Middle frontal gyrus (tissue), 1 donor: ENCODE measurements at regions not wholly inside any gene's neighbourhood (a gene's known extent, or its start where the extent isn't known, plus 50 kb on each side); places are given as distances from the start of the nearest gene placed in this dataset.
"Not testable (repeated sequence)": the region's sequence is repeated elsewhere in the genome, so short reads cannot be mapped to it uniquely, and the experiment has no call there.

ENCODE experiments used
- DNase-seq: peaks from one replicate; pipeline ENCODE4 v3.0.0-alpha.2; 2015; ENCODE audit warnings: low spot score; ENCODE audit errors: extremely low spot score

DNA sequence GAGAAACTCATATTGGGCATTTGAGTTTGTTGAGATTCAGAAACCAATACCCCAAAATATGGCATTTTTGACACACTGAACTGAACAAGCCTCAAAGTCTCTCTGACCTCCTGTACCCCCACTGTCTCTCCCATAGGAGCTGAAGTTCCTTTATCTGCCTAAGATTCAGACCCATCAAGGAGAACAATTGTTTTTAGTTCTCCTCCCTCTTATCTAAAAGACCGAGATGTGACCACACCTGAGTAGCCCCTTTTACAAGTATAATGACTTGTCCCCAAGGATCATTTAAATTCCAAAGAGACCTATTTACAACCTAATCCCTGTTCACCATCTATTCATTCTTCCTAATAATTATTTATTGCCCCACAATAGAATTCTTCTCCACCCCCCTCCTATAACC is 122.1 kb upstream of the PLAAT1 start:
- no peak for DNase-seq

DNA sequence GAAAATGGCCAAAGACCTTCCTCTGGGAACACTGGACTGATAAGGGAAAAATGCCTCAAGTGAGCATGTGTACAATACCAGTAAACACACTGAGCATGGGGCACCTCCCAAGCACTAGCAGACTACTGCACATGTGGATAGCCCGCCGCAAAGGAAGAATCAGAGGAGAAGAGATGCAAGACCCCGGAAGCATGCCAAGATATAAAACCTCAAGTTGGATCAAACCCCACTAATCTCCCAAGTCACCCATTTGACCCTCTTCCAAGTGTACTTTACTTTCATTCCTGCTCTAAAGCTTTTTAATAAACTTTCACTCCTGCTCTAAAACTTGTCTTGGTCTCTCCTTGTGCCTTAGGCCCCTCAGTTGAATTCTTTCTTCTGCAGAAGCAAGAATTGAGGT is 121.1 kb upstream of the PLAAT1 start:
- DNase-seq = no peak

DNA sequence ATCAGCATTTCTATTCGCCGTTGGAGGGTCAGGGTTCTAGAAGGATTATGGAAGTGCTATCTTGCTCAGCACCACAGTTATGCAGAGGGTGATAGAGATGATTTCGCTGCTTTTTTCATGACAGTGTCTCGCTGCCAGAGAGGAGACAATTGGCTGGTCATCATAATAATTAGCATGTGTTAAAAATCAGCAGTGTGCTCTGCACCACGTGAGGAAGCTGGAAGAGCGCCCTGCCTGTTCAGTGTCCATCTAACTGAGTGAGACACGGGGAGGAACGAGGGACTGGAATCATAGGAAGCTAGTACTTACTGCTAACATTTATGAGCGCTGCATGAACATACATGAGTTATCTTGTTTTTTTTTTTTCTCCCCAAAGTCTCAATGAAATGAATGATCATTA is 116.2 kb upstream of the PLAAT1 start:
- no peak for DNase-seq

DNA sequence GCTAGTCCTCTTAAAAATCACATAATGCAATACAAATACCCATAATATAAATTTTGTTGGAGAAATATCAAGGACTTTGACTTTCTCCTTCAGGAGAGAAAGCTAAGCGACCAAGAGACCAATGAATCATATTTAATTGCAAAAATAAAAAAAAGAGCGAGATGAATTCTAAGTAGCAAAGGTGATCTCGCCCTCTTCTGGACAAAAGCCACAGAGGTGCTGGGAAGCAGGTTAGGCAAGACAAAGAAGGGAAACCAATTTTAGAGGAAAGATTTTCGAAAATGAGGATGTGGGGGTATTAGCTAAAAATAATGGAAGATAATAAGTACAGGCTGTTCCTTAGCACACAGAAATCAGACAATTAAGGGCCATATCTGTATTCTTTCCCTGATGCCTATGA is 111.4 kb upstream of the PLAAT1 start:
- no peak for DNase-seq

DNA sequence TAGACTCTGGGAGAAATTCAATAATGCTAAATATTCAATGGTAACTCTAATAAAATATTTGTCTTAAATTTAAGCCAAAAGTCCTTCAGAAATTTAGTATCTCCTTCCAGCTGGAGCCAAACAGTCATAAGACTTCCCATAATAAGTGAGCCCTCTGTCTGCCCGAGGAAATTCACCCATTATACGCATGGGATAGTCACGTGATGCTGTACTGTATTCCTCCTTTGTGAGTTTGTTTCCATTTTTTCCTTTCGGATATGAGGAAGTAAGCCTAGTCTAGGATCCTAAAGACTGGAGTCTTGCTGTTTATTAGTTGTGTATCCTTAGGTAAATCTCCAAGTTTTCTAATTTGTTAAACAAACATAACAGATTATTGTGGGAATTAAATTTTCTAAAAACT is 110.4 kb upstream of the PLAAT1 start:
- no peak for DNase-seq

DNA sequence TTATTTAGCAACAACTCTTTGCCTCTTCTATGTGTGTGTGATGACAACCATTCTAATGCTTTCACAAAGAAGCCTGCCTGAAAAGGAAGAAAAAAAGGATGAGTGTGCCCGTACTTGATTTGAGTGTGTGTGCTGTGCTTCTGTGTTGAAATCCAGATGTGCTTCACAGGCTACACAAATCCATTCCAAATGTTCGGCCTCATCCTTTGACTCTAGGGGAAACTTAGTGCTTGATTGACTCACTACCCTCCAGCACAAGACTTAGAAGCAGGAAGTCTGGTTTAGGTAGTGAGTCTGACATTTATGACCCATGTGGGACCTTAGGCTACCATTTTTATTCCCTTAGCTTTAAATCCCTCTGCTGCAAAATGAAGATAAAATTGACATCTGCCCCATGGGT is 108.8 kb upstream of the PLAAT1 start:
- no peak for DNase-seq

DNA sequence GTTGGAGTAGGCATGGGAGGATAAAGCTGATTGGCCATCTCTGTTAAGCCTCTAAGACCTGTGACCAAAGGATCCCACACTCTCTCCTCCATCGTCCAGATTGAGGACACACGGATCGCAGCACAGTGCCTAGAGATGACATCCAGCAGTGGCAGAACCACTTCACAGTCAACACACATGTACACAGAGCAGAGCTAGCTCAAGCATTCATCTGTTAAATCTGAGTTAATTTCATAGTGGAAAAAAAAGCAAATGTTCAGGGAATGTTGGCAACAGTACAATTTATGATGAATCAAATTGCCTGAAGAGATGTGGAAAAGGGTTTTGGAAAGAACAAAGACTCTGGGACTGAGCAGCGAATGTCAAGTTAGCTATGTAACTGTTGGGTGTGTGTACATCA is 108.1 kb upstream of the PLAAT1 start:
- no peak for DNase-seq

DNA sequence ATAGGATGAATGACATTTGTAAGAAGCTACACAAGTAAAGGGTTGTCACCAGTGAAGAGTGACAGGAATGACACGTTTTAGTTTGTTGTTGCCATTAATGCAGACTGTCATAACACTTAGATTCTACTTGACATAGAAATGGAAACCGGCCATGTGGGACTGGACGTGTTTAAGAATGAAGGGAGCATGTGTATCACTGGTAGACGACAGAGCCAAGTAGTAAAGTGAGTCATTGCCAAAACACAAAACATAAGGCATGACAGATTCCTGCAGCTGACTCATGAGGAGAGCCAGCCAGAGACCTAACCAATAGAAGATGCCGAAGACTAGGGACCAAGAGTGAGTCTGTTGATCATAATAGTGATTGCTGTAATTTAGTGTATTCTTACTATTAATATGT is 106.2 kb upstream of the PLAAT1 start:
- peak; percentile 21 for DNase-seq

DNA sequence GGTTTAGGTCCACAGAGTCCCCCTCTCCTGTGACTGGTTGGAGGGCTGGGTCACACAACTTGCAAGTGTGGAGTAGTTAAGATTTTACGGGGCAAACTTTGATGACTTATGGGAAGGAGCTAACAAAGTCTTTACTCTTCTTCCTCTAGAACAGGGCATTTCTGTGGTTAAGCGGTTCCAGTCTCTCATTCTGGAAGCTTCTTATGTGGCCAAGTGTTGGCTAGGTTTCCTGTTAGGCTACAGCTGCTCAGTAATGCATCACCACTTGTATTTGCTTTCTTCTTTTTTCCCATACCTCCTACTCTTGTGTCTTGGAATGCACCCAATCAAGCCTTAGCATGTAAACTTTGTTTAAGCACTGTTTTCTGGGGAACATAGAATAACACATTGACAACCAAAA is 100.6 kb upstream of the PLAAT1 start:
- no peak for DNase-seq

DNA sequence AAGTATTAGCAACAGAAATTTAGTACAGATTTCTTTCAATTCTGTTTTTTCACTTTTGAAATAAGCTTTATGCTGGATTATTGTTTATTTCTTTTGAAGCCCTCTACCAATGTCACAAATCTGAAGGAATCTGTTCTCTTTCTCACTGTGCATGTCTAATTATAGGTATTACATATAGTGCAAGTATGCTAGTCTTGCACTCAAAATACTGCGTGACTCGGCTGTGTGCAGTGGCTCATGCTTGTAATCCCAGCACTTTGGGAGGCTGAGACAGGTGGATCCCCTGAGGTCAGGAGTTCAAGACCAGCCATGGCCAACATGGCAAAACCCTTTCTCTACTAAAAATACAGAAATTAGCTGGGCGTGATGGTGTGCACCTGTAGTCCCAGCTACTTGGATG is 95.8 kb upstream of the PLAAT1 start:
- no peak for DNase-seq

DNA sequence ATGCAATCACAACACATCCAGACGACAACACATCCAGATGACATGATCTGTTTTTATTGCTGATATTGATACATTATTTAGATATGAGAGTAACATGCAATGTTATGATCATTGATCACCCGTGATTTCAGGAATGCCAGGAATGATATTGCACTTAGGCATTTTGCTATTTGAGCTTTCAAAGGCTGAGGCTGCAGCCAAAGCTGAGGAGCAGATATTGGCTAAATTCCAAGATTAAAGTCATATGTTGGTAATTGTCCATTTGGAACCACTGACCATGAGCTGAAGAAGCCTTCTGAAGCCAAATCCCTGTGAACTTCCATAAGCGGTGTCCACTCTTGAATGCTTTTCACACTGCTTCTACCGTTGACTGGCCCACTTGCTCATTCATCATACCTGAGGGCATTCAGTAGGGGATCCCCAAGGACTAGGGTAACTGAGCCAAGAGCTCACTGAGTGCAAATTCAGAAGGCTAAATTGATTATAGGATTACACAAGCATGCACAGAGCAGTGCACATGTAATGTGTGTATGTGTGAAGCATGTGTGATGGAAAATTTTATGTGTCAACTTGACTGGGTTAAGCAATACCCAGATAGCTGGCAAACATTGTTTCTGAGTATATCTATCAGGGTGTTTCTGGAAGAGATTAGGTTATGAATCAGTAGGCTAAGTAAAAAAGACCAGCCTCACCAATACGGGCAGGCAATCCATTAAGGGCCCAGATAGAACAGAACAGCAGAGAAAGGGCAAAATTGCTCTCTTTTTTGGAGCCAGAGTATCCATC is 92.1 kb upstream of the PLAAT1 start:
- no peak for DNase-seq

DNA sequence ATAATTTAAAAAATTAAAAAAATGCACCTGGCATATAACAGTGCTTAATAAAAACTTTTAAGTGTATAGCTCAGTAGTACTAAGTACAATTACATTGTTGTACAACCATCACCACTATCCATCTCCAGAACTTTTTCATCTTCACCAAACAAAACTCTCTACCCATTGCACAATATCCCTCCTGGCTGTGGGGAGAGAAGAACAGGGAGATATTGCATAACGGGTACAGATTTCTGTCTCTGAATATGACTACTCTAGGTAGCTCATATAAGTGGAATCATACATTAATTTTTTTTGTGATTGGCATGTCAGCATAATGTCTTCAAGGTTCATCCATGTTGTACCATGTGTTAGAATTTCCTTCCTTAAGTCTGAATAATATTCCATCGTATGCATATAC is 91.0 kb upstream of the PLAAT1 start:
- DNase-seq = no peak

DNA sequence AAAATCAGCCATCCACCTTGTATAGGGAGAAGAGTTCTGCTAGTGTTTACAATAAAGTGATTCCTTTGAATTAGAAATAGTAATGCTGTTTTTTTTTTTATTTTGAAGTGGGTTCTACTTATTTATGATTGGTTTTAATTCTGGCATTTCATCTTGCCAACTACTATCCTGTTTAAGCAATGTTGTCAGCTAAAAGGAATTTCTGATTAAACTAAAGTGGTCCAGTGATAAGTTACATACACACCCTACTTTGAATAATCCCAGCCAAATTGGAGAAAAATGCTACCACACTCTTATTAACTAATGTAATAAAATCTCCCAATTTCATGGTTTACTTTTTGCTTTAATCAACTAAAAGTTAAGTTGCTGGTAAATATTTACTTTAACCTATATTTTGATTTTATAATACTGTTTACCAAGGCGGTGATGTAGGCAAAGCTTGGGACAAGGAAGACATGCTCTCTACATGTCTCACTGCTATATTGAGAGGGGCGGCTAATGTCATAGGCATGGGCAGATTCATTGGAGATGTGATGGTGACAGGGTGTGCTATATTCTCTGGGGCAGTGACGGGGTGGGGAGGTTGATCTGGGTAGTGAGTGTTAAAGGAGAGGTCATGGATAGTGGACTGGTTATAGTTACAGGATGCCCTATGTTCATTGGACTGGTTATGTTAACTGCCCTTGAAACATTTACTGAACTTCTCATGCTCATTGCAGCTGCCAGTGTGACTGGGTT is 85.8 kb upstream of the PLAAT1 start:
- DNase-seq = not testable (repeated sequence)

DNA sequence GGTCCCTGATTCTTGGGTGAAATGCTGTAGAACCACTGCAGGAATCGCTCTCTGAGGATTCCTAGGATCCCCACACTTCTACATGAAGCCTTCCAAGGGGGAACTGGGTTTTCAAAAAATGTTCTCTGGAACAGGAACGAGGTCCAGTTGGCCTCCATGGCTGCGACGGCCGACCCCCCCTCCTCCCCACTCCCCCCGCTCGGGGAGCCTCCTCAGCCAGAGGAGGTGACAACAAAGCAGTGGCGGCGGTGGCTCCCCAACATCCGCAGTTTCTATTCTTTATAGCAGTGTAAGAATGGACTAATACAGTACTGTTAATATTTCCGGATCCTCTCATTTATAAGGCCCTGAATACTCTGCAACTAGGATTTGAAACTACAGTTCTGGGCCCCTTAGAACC is 84.0 kb upstream of the PLAAT1 start:
- DNase-seq = no peak

DNA sequence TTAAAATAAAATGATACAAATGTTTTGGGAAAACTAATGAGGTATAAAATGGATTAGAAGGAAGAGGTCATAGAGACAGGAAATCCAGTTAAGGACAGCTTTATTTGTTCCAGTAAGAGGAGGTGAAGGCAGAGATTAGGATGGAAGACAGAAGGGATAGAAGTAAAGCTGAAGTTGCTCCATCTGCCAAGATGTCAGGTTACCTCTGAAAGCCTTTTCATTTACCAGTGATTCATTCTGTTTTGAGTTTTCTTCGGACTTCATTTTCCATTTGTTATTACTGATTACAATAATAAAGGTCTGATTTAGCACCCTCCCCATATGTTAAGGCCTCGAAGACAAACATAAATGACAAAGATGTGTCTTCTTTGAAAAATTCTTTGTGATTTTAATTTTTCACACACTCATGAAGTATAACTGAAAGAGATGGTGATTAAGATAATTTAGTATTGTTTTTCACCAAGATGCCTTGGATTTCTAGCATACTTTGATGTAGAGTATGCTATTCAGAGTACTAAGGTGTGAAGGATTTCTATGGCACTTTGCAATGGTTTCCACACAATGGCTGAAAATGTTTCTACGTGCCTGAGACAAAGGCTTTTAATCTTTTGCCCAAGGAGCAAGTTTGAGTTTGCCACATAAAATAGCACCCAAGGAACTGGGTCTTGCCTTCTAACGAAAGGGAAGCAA is 75.4 kb upstream of the PLAAT1 start:
- DNase-seq = no peak

DNA sequence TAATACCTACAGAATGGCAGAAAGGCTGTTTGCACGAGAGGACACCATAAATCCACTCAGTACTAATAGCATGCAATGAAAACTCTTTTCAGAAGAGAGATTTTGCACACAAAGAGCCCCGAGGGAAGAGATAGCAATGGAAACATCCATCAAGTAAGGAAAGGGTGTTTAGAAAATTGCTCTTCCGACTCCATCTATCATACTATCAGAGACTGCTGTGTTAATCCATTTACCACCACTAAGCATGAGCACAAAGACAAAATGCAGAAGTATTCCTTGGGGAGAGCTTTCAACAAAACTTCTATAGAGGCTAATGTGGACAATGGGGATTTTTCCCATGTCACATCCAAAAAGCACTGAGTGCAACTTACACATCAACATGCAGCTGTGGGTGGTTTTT is 72.1 kb upstream of the PLAAT1 start:
- no peak for DNase-seq

DNA sequence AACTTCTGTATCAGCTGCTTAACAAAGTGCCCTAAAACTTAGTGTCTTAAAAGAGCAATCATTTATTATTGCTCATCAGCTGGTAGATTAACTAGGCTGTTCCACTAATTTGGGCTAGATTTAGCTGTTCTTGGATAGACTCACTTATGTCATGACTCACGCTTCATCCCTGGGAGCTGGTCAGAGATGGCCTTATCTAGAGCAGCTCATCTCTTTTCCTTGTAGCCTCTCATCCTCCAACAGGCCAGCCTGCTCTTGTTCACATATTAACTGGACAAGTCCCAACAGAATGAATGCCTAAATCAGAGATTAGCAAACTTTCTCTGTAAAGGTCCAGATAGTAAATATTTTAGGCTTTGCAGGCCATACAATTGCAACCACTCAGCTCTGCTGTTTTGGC is 66.9 kb upstream of the PLAAT1 start:
- DNase-seq = no peak

DNA sequence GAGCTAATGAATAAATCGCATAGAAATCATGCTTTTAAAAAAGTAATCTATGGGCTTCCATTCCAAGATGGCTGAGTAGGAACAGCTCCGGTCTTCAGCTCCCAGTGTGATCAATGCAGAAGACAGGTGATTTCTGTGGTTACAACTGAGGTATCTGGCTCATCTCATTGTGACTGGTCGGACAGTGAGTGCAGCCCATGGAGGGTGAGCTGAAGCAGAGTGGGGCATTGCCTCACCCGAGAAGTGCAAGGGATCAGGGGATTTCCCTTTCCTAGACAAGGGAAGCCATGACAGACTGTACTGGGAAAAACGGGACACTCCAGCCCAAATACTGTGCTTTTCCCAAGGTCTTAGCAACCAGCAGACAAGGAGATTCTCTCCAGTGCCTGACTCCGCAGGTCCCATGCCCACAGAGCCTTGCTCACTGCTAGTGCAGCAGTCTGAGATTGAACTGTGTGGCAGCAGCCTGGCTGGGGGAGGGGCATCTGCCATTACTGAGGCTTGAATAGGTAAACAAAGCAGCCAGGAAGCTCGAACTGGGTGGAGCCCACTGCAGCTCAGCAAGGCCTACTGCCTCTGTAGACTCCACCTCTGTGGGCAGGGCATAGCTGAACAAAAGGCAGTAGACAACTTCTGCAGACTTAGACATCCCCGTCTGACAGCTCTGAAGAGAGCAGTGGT is 61.5 kb upstream of the PLAAT1 start:
- DNase-seq = not testable (repeated sequence)

DNA sequence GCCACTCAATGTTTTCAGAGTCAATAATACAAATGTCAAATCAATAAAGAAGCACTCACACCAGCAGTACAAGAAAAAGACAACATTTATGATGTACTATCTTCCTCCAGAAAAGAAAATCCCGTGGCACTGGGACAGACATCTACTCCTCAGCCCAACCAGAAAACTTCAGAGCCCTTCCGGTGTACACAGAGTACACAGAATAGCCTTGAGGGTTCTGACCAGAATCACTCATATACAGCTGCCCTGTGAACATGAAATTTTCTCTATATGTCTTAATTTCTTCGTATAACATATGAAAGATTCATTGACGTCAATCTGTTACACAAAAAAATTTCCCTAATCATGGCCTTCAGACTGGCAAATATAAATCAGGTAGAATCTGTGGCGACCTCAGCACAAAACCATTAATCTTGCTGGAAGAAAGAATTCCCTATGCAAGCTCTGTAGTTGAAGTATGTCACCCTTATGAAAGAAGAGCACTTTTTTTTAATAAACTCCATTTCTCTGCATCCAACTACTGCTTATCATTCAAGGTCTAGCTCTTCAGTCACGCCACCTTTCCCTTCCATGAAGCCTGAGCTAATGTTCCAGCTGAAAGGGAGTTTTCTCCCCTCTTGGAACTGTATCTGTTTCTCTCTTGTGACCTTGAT is 53.8 kb upstream of the PLAAT1 start:
- DNase-seq = no peak

DNA sequence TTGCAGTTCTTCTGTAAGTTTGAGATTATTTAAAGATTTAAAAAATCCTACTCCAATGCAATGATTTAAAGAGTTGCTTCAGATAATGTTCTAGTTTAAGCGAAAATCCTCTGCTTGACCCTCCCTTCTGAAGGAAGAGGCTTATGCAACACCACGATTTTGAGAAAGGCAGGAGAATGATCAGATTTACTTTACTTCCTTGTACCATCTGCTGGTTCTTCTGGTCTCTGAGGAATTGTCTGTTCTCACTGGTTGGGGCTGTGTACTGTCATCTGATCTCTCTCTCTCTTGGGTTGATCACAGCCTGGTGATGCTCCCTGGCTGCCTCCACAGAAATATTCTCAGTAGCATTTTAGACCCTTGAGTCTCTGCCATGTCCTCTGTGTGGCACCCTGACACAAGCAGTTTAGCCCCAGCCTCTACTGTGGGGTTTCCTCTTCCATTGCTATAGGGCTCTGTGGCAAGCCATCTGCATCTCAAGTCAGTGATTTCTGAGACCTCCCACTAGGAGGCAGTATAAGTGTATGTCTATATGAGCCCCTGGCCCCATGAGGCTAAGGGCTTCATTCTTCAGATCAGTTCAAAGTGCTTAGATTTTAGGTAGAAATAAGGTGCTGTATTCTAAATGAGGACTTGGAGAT is 50.8 kb upstream of the PLAAT1 start:
- no peak for DNase-seq
